ENCODE measurements at regions not wholly inside any gene's neighbourhood (a gene's known extent, or its start where the extent isn't known, plus 50 kb on each side); places are given as distances from the start of the nearest gene placed in this dataset.

- no peaks in the 10 kb centered on the region for H3K27me3 ChIP-seq
- DNase-seq (ENCODE audit: low spot score in 2 of 2), result no peak
- TF ChIP-seq CTCF (IDR thresholded peaks at IDR 0.05), result no peak
- no peak for TF ChIP-seq POLR2AphosphoS5 (IDR thresholded peaks at IDR 0.05)
- TF ChIP-seq POLR2A (IDR thresholded peaks at IDR 0.05), result no peak
- H3K4me3 ChIP-seq, result no peak overlapping the region
- H3K9me3 ChIP-seq, result no peaks in the 10 kb centered on the region
- no peaks in the 10 kb centered on the region for H3K4me1 ChIP-seq
- H3K27ac ChIP-seq, result peak overlapping the region in 1 of 2 donors; percentile 68
- intact Hi-C loops (cut with DNase I; ENCODE audit: low total_unique reads), result no loop called here
- no peaks in the 10 kb centered on the region for H3K36me3 ChIP-seq
These were observed 705.7 kb upstream of the NR2F2 start for GRCh38 chr15:95624616-95625361.

GRCh38 chr15:95626501-95627361 lies 703.8 kb upstream of the NR2F2 start:
- Histone ChIP-seq H3K27me3 (no peaks in the 10 kb centered on the region), H3K4me3 (no peak overlapping the region), H3K27ac (no peak overlapping the region), H3K4me1 (no peaks in the 10 kb centered on the region), H3K36me3 (no peaks in the 10 kb centered on the region), H3K9me3 (no peaks in the 10 kb centered on the region)
- no peak for DNase-seq (ENCODE audit: low spot score in 2 of 2)
- intact Hi-C loops (cut with DNase I; ENCODE audit: low total_unique reads), result no loop called here
- TF ChIP-seq CTCF (IDR thresholded peaks at IDR 0.05) (no peak), POLR2A (IDR thresholded peaks at IDR 0.05) (no peak), POLR2AphosphoS5 (IDR thresholded peaks at IDR 0.05) (no peak)

- TF ChIP-seq POLR2A (IDR thresholded peaks at IDR 0.05) (no peak), CTCF (IDR thresholded peaks at IDR 0.05) (no peak), POLR2AphosphoS5 (IDR thresholded peaks at IDR 0.05) (no peak)
- no peaks in the 10 kb centered on the region for H3K4me1 ChIP-seq
- intact Hi-C loops (cut with DNase I; ENCODE audit: low total_unique reads), result no loop called here
- no peak overlapping the region for H3K27ac ChIP-seq
- no peaks in the 10 kb centered on the region for H3K36me3 ChIP-seq
- no peak for DNase-seq (ENCODE audit: low spot score in 2 of 2)
- no peaks in the 10 kb centered on the region for H3K27me3 ChIP-seq
- H3K4me3 ChIP-seq, result no peak overlapping the region
- H3K9me3 ChIP-seq, result no peaks in the 10 kb centered on the region
These were observed 700.9 kb upstream of the NR2F2 start for GRCh38 chr15:95629503-95630168.

- Histone ChIP-seq H3K36me3 (no peaks in the 10 kb centered on the region), H3K9me3 (no peaks in the 10 kb centered on the region), H3K4me3 (no peak overlapping the region), H3K4me1 (no peaks in the 10 kb centered on the region), H3K27me3 (no peaks in the 10 kb centered on the region), H3K27ac (no peak overlapping the region)
- intact Hi-C loops (cut with DNase I; ENCODE audit: low total_unique reads), result no loop called here
- TF ChIP-seq POLR2AphosphoS5 (IDR thresholded peaks at IDR 0.05) (no peak), POLR2A (IDR thresholded peaks at IDR 0.05) (no peak)
- no peak for DNase-seq (ENCODE audit: low spot score in 2 of 2)
These were observed 699.8 kb upstream of the NR2F2 start for GRCh38 chr15:95630683-95631082.

- H3K27me3 ChIP-seq, result no peaks in the 10 kb centered on the region
- no peak overlapping the region for H3K4me3 ChIP-seq
- DNase-seq (ENCODE audit: low spot score in 2 of 2), result no peak
- intact Hi-C loops (cut with DNase I; ENCODE audit: low total_unique reads), result no loop called here
- no peaks in the 10 kb centered on the region for H3K36me3 ChIP-seq
- H3K9me3 ChIP-seq, result no peaks in the 10 kb centered on the region
- H3K27ac ChIP-seq, result no peak overlapping the region
- no peaks in the 10 kb centered on the region for H3K4me1 ChIP-seq
- no peak for TF ChIP-seq POLR2A (IDR thresholded peaks at IDR 0.05)
- no peak for TF ChIP-seq POLR2AphosphoS5 (IDR thresholded peaks at IDR 0.05)
- TF ChIP-seq CTCF (IDR thresholded peaks at IDR 0.05), result no peak
These were observed 694.8 kb upstream of the NR2F2 start for GRCh38 chr15:95635666-95636065.
